Psoas muscle (tissue), 7 donors: ENCODE measurements at regions not wholly inside any gene's neighbourhood (a gene's known extent, or its start where the extent isn't known, plus 50 kb on each side); places are given as distances from the start of the nearest gene placed in this dataset.

Source experiments
- ATAC-seq, 4 donors: fragments of 200-7000 bp; cut with Tn5 transposase; one replicate each; pipeline ENCODE4 v1.9.1; 2020; ENCODE audit warnings: moderate library complexity in 3 of 4, mild to moderate bottlenecking in 2 of 4
- DNase-seq, 2 donors: peaks; one replicate each; pipeline ENCODE4 v3.0.0-alpha.2; 2020
- H3K27ac ChIP-seq: fragments of 200-600 bp; one replicate; pipeline ENCODE4 v1.8.0; 2022
- H3K27me3 ChIP-seq, 3 donors: fragments of 200-600 bp in 1 of 3; one replicate each; pipeline versions ENCODE4 v1.6.1 to v1.8.0; 2013 to 2022; ENCODE audit warnings: low read length in 2 of 3, mild to moderate bottlenecking in 2 of 3, moderate library complexity in 1 of 3; ENCODE audit not compliant: insufficient read depth in 3 of 3
- H3K36me3 ChIP-seq, 2 donors: fragments of 200-600 bp in 1 of 2; one replicate each; pipeline versions ENCODE4 v1.6.1 to v1.8.0; 2013 to 2022; ENCODE audit warnings: low read depth in 1 of 2, mild to moderate bottlenecking in 1 of 2, moderate library complexity in 1 of 2; ENCODE audit not compliant: insufficient read depth in 1 of 2
- H3K4me1 ChIP-seq: fragments of 200-600 bp; one replicate; pipeline ENCODE4 v1.8.0; 2022
- H3K4me3 ChIP-seq: fragments of 200-600 bp; one replicate; pipeline ENCODE4 v1.8.0; 2022; ENCODE audit warnings: mild to moderate bottlenecking
- H3K9me3 ChIP-seq: fragments of 200-600 bp; one replicate; pipeline ENCODE4 v1.8.0; 2022
- WGBS, 3 donors: extraction: QIAGEN DNeasy Blood & Tissue Kit; methylation state at CpG; one replicate each; pipeline versions ENCODE4 v1.1.6 to v1.1.7; 2013; 5-methylcytosine and 5-hydroxymethylcytosine counted together
- intact Hi-C, 2 donors: fragments of 100-400 bp; cut with DNase I; formaldehyde crosslinking; loops; one replicate each; pipeline versions ENCODE4 v1.11.0 to v1.14.2; 2022
- TF ChIP-seq, protein P1 (sequence below): fragments of 200-600 bp; IDR thresholded peaks from one replicate; pipeline ENCODE4 v1.8.0; 2022; ENCODE audit warnings: antibody characterized with exemption
- donor health status: healthy with polysubstance abuse.
- donor health status: DM: no; HTN: no; CAD: no; lungs with moderate emphysema.
- donor health status: Bipolar disorder and iron deficiency.
- donor health status: healthy.
- donor health status: DM: yes; HTN: yes; CAD: no.
- donor health status: DM: no; HTN: no; CAD: no.
- donor health status: DM: yes; HTN: yes; CAD: no.

- Histone ChIP-seq H3K27me3 (no peaks in the 10 kb centered on the region), H3K9me3 (no peaks in the 10 kb centered on the region), H3K4me1 (no peaks in the 10 kb centered on the region), H3K36me3 (no peaks in the 10 kb centered on the region), H3K27ac (no peak overlapping the region), H3K4me3 (no peak overlapping the region)
- ATAC-seq (no peak), DNase-seq (no peak)
- TF ChIP-seq, protein P1, sequence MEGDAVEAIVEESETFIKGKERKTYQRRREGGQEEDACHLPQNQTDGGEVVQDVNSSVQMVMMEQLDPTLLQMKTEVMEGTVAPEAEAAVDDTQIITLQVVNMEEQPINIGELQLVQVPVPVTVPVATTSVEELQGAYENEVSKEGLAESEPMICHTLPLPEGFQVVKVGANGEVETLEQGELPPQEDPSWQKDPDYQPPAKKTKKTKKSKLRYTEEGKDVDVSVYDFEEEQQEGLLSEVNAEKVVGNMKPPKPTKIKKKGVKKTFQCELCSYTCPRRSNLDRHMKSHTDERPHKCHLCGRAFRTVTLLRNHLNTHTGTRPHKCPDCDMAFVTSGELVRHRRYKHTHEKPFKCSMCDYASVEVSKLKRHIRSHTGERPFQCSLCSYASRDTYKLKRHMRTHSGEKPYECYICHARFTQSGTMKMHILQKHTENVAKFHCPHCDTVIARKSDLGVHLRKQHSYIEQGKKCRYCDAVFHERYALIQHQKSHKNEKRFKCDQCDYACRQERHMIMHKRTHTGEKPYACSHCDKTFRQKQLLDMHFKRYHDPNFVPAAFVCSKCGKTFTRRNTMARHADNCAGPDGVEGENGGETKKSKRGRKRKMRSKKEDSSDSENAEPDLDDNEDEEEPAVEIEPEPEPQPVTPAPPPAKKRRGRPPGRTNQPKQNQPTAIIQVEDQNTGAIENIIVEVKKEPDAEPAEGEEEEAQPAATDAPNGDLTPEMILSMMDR = no peak
- intact Hi-C loops = no loop called here
- 79 to 84% (median 82%) methylated on average over 5 of the region's 5 CpGs for WGBS, 3 donors
Observed at GRCh38 chr1:232267092-232267836, 362.7 kb downstream of the SIPA1L2 start.

- whole genome bisulfite sequencing, 3 donors = 90 to 96% (median 94%) methylated on average over 3 of the region's 3 CpGs
- Histone ChIP-seq H3K36me3 (no peaks in the 10 kb centered on the region), H3K27ac (no peak overlapping the region), H3K4me1 (no peaks in the 10 kb centered on the region), H3K9me3 (no peaks in the 10 kb centered on the region), H3K27me3 (peaks cover 0 to 6% (median 0%) of the 10 kb centered on the region in 3 donors), H3K4me3 (no peak overlapping the region)
- no peak for DNase-seq
- intact Hi-C loops = no loop called here
- no peak for ATAC-seq
- TF ChIP-seq, protein P1 = no peak
Observed at GRCh38 chr1:232263452-232263851, 366.5 kb downstream of the SIPA1L2 start.

- ATAC-seq (no peak), DNase-seq (no peak)
- H3K27me3 ChIP-seq = peaks cover 0 to 6% (median 0%) of the 10 kb centered on the region in 3 donors
- no peaks in the 10 kb centered on the region for H3K9me3 ChIP-seq
- H3K4me3 ChIP-seq = no peak overlapping the region
- H3K4me1 ChIP-seq = no peaks in the 10 kb centered on the region
- H3K27ac ChIP-seq = no peak overlapping the region
- intact Hi-C loops = no loop called here
- 94 to 98% (median 95%) methylated on average over 3 of the region's 3 CpGs for WGBS, 3 donors
- no peaks in the 10 kb centered on the region for H3K36me3 ChIP-seq
- TF ChIP-seq, protein P1 = no peak
Observed at GRCh38 chr1:232262991-232263390, 366.9 kb downstream of the SIPA1L2 start.

GRCh38 chr1:232260861-232261260 is 369.1 kb downstream of the SIPA1L2 start:
- ATAC-seq (no peak), DNase-seq (no peak)
- WGBS, 3 donors = 84 to 88% (median 84%) methylated on average over 8 of the region's 8 CpGs
- no peak overlapping the region for H3K27ac ChIP-seq
- H3K27me3 ChIP-seq = peaks cover 0 to 6% (median 0%) of the 10 kb centered on the region in 3 donors
- no peak overlapping the region for H3K4me3 ChIP-seq
- intact Hi-C loops = no loop called here
- no peaks in the 10 kb centered on the region for H3K9me3 ChIP-seq
- H3K4me1 ChIP-seq = no peaks in the 10 kb centered on the region
- TF ChIP-seq, protein P1 = no peak
- no peaks in the 10 kb centered on the region for H3K36me3 ChIP-seq

GRCh38 chr1:232260045-232260444 is 369.9 kb downstream of the SIPA1L2 start:
- Histone ChIP-seq H3K36me3 (no peaks in the 10 kb centered on the region), H3K27me3 (peaks cover 0 to 6% (median 0%) of the 10 kb centered on the region in 3 donors), H3K4me1 (no peaks in the 10 kb centered on the region), H3K27ac (no peak overlapping the region), H3K4me3 (no peak overlapping the region), H3K9me3 (no peaks in the 10 kb centered on the region)
- 69 to 78% (median 73%) methylated on average over 3 of the region's 3 CpGs for WGBS, 3 donors
- intact Hi-C loops = no loop called here
- no peak for DNase-seq
- no peak for ATAC-seq
- TF ChIP-seq, protein P1 = no peak
